SK-N-SH (cell line): ENCODE measurements at regions not wholly inside any gene's neighbourhood (a gene's known extent, or its start where the extent isn't known, plus 50 kb on each side); places are given as distances from the start of the nearest gene placed in this dataset.

Experiments used
- CTCF ChIP-seq: fragments of 200-600 bp; sonication (generic); IDR thresholded peaks from 2 replicates; pipeline ENCODE4 v1.6.1; 2017; ENCODE audit warnings: antibody characterized with exemption, mild to moderate bottlenecking, moderate library complexity
- MXI1 ChIP-seq: IDR thresholded peaks from 2 replicates; pipeline ENCODE4 v1.6.1; 2012; ENCODE audit warnings: mild to moderate bottlenecking, low read depth, low read length, improper control_type of control experiment
- POLR2AphosphoS5 ChIP-seq: IDR thresholded peaks from 2 replicates; pipeline ENCODE4 v1.6.1; 2012; ENCODE audit warnings: low read depth, low read length
- REST ChIP-seq: IDR thresholded peaks from 2 replicates; pipeline ENCODE4 v1.6.1; 2012; ENCODE audit warnings: mild to moderate bottlenecking, low read depth, low read length, moderate library complexity
- SMC3 ChIP-seq: IDR thresholded peaks from 2 replicates; pipeline ENCODE4 v1.6.1; 2012; ENCODE audit warnings: low read depth, low read length, improper control_type of control experiment
- TAF1 ChIP-seq: IDR thresholded peaks from 2 replicates; pipeline ENCODE4 v1.6.1; 2012; ENCODE audit warnings: low read depth, mild to moderate bottlenecking, low read length, moderate library complexity, borderline replicate concordance
- ZBTB33 ChIP-seq: IDR thresholded peaks from 2 replicates; pipeline ENCODE4 v1.4.0; 2012; ENCODE audit warnings: low read depth, borderline replicate concordance

DNA sequence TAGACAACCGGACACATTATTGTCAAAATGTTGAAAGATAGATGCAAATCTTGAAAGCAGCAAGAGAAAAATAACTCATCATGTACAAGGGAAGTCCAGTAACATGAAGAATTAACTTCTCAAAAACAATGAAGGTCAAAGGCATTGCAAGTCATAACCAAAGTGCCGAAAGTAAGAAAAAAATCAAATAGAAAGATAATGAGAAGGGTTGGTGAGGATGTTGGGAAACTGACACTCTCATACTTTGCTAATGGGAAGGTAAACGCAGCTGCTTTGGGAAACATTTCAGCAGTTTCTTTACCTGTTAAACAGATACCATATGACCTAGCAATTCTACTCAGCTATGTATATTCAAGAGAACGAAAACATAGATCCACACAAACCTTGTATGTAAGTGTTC lies 303.0 kb downstream of the ARL4A start:
- TF ChIP-seq MXI1 (no peak), SMC3 (no peak), REST (no peak), CTCF (no peak), POLR2AphosphoS5 (no peak), TAF1 (no peak), ZBTB33 (no peak)
